ENCODE measurements at regions not wholly inside any gene's neighbourhood (a gene's known extent, or its start where the extent isn't known, plus 50 kb on each side); places are given as distances from the start of the nearest gene placed in this dataset.
A peak's percentile ranks its signal among the peaks of the same experiment; 100 is the strongest.

GRCh38 chr20:23138682-23139081 is 52.6 kb upstream of the CD93 start:
- Histone ChIP-seq H3K9me3 (peaks cover 7% of the 10 kb centered on the region; the same call in 1 of the 2 replicates), H3K36me3 (no peaks in the 10 kb centered on the region), H3K27ac (no peak overlapping the region), H3K27me3 (no peaks in the 10 kb centered on the region), H4K20me1 (no peaks in the 10 kb centered on the region), H3K4me3 (no peak overlapping the region), H3K9ac (no peak overlapping the region), H3K4me1 (peaks cover 37% of the 10 kb centered on the region), H3K4me2 (peak overlapping the region; percentile 42)
- TF ChIP-seq Cebpa-rat (IDR thresholded peaks at IDR 0.05), result no peak

GRCh38 chr20:23138226-23138625 is 52.1 kb upstream of the CD93 start:
- Histone ChIP-seq H3K9me3 (peaks cover 7% of the 10 kb centered on the region; the same call in 1 of the 2 replicates), H3K9ac (no peak overlapping the region), H3K27ac (no peak overlapping the region), H3K27me3 (no peaks in the 10 kb centered on the region), H3K4me2 (peak overlapping the region; percentile 42), H3K4me1 (peaks cover 35% of the 10 kb centered on the region), H3K36me3 (no peaks in the 10 kb centered on the region), H4K20me1 (no peaks in the 10 kb centered on the region), H3K4me3 (no peak overlapping the region)
- no peak for TF ChIP-seq Cebpa-rat (IDR thresholded peaks at IDR 0.05)

- H3K4me3 ChIP-seq, result no peak overlapping the region
- no peak for TF ChIP-seq Cebpa-rat (IDR thresholded peaks at IDR 0.05)
- H3K36me3 ChIP-seq, result no peaks in the 10 kb centered on the region
- H3K27ac ChIP-seq, result no peak overlapping the region
- no peak overlapping the region for H3K4me2 ChIP-seq
- no peaks in the 10 kb centered on the region for H4K20me1 ChIP-seq
- peaks cover 7% of the 10 kb centered on the region; the same call in 1 of the 2 replicates for H3K9me3 ChIP-seq
- H3K27me3 ChIP-seq, result no peaks in the 10 kb centered on the region
- peaks cover 35% of the 10 kb centered on the region for H3K4me1 ChIP-seq
- no peak overlapping the region for H3K9ac ChIP-seq
Observed at GRCh38 chr20:23136893-23137745, 51.0 kb upstream of the CD93 start.

- no peak overlapping the region for H3K27ac ChIP-seq
- H4K20me1 ChIP-seq, result no peaks in the 10 kb centered on the region
- H3K4me2 ChIP-seq, result no peak overlapping the region
- peaks cover 42% of the 10 kb centered on the region for H3K4me1 ChIP-seq
- peaks cover 7% of the 10 kb centered on the region; the same call in 1 of the 2 replicates for H3K9me3 ChIP-seq
- H3K9ac ChIP-seq, result no peak overlapping the region
- H3K36me3 ChIP-seq, result no peaks in the 10 kb centered on the region
- H3K27me3 ChIP-seq, result no peaks in the 10 kb centered on the region
- no peak overlapping the region for H3K4me3 ChIP-seq
- TF ChIP-seq Cebpa-rat (IDR thresholded peaks at IDR 0.05), result no peak
Observed at GRCh38 chr20:23135449-23136420, 49.6 kb upstream of the CD93 start.

Data from BLaER1 (cell line).